ENCODE measurements at regions not wholly inside any gene's neighbourhood (a gene's known extent, or its start where the extent isn't known, plus 50 kb on each side); places are given as distances from the start of the nearest gene placed in this dataset.

GRCh38 chr9:88033359-88033702 is 59.0 kb upstream of the CDK20 start:
- DNase-seq, result no peak

DNA sequence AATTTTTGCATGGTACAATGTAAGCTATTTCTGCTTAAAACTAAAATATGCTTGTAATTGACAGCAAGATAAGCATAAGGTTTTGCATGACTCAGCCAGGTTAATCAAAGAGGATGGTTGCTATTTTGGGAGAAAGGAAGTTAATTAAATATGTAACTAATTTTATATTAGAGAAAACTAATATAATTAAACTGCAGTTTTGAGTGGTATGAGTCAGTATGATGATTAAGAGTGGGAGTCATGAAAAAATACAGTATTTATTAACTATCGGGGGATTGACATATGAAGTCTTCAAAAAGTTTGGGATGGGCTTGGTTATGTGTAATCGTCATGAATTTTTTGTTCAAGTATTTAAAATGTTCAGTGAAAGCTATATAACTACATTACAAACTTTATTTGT is 54.0 kb upstream of the CDK20 start:
- DNase-seq, result no peak

GRCh38 chr9:88026118-88026479 is 51.8 kb upstream of the CDK20 start:
- DNase-seq, result no peak

DNA sequence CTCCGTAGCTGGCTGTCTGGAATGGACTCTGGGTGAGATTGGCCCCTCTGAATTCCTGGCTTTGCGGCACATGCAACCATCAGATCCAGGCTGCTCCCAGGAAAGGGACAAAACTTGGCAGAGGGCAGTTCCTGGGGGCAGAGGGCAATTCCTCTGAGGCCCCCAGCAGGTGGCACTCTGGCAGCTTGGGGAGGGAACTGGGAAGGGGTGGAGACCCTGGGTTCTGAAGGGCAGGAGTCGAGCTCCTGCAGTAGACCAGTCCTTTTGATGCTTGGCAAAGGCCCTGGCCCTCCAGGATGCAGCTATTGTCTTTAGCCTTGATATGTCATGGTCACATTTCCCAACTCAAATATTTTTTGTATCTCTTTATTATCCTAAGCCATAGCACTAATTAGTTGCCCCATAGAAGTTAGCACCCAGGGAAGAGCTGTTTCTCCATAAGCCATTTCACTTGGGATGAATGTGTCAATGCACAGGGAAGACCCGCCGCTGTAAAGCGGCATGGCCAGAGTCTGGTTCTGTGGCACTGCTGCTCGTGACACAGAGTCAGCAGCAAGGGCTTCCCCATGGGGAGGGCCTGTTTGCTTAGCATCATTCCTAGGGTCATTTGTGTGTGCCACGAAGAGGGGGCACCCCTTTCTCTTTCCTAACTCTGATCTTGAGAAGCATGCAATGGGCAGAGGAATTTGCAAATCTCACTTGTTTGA is 51.2 kb upstream of the CDK20 start:
- no peak for DNase-seq

GRCh38 chr9:88024896-88025295 is 50.6 kb upstream of the CDK20 start:
- no peak for DNase-seq

Data from central memory CD4-positive, alpha-beta T cell (primary cell).